NCI-H2171 treated with DMSO at 0.1 percent for 48 hours (cell line): ENCODE measurements at regions not wholly inside any gene's neighbourhood (a gene's known extent, or its start where the extent isn't known, plus 50 kb on each side); places are given as distances from the start of the nearest gene placed in this dataset.

Experiments used
- DNase-seq: peaks from one replicate; lab custom pipeline; 2025; lab: John Stamatoyannopoulos, UW

DNA sequence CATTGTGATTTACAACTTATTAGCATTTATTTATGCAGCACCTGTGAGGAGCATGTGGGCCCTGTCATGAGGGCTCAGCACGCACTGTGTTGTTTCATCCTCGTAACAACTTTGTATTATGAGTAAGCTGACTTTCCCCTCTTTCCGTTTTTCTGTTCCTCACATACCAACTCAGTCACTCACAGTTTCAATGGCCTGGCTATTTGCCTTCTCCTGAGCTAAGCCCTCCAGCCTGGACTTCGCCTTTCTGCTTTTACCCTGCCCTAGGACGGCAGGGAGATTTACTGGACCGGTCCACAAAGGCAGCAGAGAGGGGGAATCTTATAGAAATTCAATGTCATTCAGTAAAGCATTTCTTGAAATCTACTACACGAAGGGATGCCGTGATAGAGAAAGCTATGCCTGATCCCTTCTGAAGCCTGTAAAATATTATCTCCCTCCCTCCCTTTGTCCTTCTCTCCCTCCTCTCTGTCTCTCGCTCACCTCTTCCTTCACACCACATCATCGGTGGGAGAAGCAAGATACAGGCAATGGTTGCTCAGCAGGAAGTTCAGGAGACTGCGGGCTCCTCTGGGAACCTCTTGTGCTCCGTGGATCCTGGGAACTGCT is 219.2 kb upstream of the TBX3 start:
- DNase-seq = no peak

DNA sequence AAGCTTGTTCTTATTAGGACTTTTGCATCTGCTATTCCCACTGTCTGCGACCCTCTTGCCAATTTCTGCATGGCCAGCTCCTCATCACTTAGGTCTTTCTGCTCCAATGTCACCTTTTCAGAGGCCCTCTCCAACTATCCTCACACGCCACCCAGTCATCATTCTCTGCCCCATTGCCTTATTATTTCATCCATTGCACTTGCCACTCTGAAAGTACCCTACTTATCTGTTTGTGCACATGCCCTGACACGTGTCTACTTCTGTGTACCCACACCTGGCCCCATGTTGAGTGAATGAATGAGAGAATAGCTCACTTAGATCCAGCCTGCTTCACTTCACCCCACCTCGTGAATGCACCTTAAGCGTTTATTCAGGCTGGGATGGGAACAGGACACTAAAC is 218.7 kb upstream of the TBX3 start:
- DNase-seq = no peak

GRCh38 chr12:114901316-114901715 is 217.3 kb upstream of the TBX3 start:
- no peak for DNase-seq

- DNase-seq = no peak
These were observed 214.2 kb upstream of the TBX3 start for GRCh38 chr12:114898159-114898558.

GRCh38 chr12:114895827-114896226 is 211.9 kb upstream of the TBX3 start:
- no peak for DNase-seq

DNA sequence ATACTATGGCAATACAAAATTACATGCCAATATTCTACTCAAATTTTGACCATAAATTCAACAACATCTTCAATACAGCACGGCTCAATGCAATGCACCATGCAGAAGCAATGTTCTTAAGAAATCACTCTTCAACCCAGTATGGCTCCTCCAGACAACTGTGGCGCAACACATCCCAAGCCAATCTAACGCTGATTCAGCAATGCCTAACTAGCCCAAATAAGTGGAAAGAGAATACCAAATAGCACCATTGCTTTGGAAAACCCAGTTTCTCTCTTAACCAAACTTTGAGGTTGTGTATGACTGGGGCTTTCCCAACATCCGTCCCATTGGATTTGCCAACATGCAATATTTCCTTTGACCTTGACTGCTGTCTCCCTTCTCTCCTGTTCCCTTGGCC is 211.1 kb upstream of the TBX3 start:
- no peak for DNase-seq

DNA sequence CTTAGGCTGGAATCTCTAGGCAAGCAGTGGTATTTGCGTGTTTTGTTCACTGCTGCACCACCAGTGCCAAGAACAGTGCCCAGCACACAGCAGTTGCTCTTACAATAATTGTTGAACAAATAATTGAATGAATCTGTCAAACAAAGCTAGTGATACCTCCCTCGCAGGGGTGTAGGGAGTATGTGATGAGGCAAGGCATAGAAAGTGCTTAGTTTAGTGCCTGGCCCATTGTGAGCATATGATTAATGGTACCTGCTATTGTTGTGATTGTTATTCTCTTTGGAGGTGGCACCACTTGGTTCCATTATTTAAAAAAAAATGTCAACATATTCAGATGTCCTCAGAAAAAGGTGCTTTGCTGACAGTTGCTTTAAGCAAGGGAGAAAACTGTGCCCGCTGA is 210.1 kb upstream of the TBX3 start:
- DNase-seq = no peak

GRCh38 chr12:114888928-114889584 is 205.1 kb upstream of the TBX3 start:
- DNase-seq = no peak

- DNase-seq = no peak
These were observed 204.5 kb upstream of the TBX3 start for GRCh38 chr12:114888448-114888847.

GRCh38 chr12:114885501-114885900 is 201.5 kb upstream of the TBX3 start:
- DNase-seq = no peak

DNA sequence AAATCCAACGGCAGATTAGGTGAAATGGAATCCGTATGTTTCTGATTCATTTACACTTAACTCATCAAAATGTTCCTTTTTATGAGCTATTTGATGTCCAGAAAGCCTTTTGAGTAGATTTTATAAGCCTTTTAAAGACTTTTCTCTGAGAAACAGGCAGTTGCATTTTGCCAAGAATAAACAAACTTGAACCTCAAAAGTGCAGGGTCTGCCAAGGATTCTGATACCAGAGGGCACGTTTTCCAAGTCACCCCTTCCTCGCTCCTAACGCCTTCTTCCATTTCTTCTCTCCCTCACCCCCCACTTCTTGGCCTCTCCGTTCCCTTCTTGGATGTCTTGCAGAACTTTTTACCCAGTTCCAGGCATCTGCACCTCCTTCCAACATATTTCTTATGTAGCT is 200.6 kb upstream of the TBX3 start:
- no peak for DNase-seq

DNA sequence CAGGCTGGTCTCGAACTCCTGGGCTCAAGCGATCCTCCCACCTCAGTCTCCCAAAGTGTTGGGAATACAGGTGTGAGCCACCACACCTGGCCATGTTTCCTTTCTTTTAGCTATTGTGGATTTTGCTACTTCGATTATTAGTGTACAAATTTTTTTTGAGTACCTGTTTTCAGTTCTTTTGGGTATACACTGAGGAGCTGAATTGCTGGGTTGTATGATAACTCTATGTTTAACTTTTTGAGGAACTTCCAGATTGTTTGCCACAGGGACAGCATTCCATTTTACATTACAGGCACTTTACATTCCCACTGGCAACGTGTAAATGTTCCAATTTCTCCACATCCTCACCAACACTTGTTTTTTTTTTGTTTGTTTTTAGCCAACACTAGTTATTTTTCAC is 198.1 kb upstream of the TBX3 start:
- no peak for DNase-seq

DNA sequence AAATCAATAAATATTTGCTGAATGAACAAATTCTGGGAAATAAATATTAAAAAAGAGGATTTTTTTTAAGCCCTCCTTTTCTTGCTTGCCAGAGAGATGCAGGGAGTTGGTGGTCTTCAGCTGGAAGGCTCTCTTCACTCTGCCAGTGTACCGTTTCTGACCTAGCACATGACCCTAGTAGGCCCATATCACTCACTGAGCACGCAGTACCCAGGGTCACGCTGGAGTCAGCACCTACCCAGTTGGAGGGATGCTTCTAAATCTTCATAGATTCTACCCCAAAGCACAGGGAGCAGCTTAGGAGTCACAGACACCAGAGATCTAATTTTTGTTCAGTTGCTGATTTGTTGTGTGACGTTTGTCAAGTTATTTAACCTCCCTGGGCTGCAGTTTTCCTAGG is 195.4 kb upstream of the TBX3 start:
- DNase-seq = no peak

GRCh38 chr12:114878781-114879180 is 194.8 kb upstream of the TBX3 start:
- no peak for DNase-seq

DNA sequence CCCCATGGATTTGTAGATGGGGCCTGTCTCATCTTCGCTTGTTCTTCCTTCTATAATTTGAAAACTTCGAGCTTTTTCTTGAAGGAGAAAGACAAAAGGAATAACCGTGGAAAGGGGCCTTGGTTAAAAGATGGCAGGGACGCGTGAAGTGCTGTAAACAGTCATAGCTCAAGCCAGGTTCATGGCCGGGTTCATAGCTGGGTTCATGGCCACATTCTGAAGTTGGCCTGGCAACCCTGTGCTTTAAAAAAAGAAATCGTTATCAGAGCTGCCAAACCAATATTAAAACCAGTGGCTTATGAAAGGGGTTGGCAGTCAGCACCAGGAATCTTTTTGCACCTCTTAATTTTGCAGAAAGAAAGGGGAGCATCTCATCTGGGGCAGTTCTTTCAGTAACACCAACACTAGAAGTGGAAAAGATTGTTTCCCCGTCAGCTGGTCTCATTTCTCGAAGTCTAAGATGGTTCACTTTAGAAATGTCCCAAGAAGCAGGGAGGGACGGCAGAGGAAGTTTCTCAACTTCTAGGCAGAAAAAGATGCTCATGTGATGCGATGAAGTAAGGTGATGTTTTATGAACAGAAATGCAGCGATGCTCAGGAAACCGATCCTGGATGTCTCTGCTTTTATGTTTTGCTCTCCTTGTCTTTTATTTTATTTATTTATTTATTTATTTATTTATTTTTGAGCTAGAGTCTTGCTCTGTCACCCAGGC is 193.1 kb upstream of the TBX3 start:
- no peak for DNase-seq

DNA sequence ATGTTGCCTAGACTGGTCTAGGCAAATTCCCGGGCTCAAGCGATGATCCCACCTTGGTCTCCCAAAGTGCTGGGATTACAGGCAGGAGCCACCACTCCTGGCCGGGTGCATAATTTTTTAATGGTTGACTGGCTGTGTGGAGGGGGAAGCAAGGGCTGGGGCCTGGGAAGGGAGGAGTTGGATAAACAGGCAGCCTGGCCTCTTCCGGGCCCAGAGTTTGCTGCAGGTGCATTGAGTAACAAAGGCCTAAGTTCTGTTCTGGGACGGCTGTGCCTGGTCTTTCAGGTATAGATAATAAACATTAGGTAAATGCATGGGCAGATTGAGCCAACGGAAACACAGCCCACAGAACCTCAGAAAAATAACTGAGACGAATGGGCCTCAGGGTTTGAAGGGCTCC is 191.3 kb upstream of the TBX3 start:
- no peak for DNase-seq

DNA sequence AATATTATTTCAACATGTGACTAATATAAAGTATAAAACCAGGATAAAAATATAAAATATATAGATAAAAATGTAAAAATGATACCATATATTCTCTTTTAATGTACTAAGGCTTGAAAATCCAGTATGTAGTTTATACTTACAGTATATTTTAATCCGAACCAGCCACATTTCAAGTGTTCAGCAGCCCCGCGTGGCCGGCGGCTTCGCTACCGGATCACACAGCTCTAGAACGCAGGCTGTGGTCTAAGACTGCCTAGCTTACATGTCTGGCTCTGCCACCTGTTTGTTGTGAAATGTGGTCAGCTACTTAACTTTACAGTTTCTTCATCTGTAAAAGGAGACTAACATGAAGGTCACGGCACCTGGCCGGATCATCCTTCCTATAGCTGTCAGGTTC is 189.7 kb upstream of the TBX3 start:
- no peak for DNase-seq

DNA sequence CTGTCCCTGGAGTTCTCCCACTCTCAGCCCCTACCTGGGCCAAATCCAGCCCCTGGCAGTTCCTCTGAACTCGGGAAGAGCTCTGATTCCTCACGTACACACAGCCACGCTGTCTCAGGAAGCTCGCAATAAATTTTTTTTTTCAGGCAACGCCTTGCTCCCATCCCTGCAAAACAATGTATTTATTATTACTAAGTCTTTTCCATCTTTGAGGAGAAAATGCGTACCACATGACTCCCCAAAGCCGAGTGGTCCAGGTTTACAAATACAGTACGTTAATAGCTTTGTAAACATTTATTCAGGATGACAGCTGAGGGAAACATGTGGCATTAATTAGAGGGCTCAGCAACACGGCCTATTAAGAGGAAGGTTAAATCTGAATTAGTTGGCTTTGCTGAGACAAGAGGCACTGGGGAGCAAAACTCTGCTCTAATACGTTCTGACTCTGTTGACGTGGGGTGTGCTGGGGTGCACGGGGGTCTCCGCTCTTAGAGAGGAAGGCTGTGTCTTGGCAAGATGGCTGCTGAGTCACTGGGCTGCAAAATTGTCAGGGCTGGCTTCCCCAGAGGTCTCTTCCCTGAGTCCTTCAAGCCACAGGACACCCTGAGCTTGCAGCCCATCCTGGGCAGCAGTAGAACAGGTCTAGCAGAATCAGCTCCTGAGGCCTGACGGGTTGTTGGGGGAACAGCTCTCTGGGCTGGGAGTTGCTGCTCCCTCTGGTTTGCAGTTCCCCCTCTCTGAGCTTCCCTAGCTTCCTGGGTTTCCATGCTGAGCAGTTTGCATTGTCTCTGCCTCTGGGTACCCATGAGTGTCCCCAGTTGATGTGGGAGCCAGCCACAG is 185.2 kb upstream of the TBX3 start:
- no peak for DNase-seq

- DNase-seq = no peak
These were observed 182.4 kb upstream of the TBX3 start for GRCh38 chr12:114866331-114866730.

DNA sequence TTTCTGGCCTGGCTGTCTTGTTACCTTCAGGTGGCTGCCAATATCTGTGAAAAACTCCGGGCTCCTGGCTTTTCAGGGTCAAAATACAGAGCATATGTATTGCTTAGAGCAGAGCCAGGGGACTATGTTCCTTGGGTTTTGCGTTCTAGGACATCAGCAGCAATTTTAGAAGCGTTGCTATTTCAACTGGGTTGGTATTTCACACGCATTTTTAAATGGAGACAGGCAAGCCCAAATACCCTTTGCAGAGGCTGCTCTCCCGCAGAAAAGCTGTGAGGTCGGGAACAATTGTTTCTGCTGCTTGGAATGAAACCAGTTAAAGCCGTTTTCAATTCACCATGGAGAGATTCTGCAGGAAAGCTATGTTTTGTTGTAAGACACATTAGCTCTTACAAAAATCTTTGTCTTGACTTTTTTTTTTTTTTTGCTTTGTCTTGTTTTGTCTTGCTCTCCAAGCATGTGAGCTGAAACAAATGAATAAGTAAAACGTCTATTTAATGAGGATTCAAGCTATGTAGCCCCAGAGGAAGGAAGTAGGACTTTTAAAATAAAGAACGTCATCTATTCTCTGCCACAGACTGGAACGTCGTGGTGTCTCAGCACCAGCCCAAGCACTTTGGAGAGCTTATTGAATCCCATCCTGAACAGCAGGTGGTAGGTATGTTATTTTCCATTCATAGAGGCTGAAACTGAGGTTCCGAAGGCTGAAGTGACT is 181.0 kb upstream of the TBX3 start:
- no peak for DNase-seq

DNA sequence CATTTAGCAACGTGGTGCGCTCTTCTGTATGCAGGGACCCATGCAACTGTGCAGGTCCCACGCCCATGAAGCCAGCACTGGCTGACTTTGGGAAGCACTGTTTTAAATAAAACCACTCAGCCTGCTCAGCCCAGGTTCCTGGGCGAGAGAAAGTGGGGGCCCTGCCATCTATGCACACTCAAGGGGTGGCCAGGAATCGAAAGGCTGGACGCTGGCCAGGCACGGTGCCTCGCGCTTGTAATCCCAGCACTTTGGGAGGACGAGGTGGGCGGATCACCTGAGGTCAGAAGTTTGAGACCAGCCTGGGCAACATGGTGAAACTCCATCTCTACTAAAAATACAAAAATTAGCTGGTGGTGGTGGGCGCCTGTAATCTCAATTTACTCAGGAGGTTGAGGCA is 179.9 kb upstream of the TBX3 start:
- DNase-seq = no peak

- DNase-seq = no peak
These were observed 177.0 kb upstream of the TBX3 start for GRCh38 chr12:114860969-114861368.
